IPS-18a (cell line): ENCODE measurements at regions not wholly inside any gene's neighbourhood (a gene's known extent, or its start where the extent isn't known, plus 50 kb on each side); places are given as distances from the start of the nearest gene placed in this dataset.

Source experiments
- H3K27ac ChIP-seq: one replicate; pipeline ENCODE4 v1.5.1; 2013; ENCODE audit warnings: low read length
- H3K27me3 ChIP-seq: one replicate; pipeline ENCODE4 v1.6.1; 2013; ENCODE audit warnings: mild to moderate bottlenecking, low read length; ENCODE audit not compliant: control insufficient read depth, insufficient read depth
- H3K36me3 ChIP-seq: one replicate; pipeline ENCODE4 v1.6.1; 2013; ENCODE audit warnings: low read depth, low read length; ENCODE audit not compliant: control insufficient read depth
- H3K4me1 ChIP-seq: one replicate; pipeline ENCODE4 v1.6.1; 2013; ENCODE audit warnings: low read depth, low read length; ENCODE audit not compliant: control insufficient read depth
- H3K4me3 ChIP-seq: one replicate; pipeline ENCODE4 v1.5.1; 2013; ENCODE audit warnings: low read length
- H3K9ac ChIP-seq: one replicate; pipeline ENCODE4 v1.6.1; 2013; ENCODE audit warnings: mild to moderate bottlenecking, low read length, moderate library complexity
- H3K9me3 ChIP-seq: one replicate; pipeline ENCODE4 v1.6.1; 2013; ENCODE audit warnings: low read depth, low read length; ENCODE audit not compliant: control insufficient read depth

DNA sequence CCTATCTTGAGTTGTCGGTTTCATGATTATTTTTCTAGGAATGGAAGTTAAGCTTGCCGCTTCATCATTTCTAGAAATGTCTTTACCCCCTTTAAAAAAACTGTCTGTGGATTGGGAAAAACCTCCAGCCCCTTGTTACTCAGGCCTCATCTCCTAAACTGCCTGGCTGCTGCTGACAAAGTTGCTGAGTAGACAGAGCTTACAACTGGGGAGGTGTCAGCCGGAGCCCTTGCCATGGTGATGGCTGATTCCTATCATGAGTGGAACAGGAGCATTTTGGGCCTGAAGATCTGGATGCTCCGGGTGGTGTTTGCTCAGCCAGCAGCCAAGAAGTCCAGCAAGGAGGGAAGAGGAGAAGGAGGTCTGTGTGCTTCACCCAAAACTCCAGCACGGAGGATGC, 243.3 kb downstream of the ENGASE start:
- H3K4me3 ChIP-seq, result no peak overlapping the region
- no peaks in the 10 kb centered on the region for H3K9me3 ChIP-seq
- H3K4me1 ChIP-seq, result peaks cover 8% of the 10 kb centered on the region
- H3K36me3 ChIP-seq, result no peaks in the 10 kb centered on the region
- no peak overlapping the region for H3K27ac ChIP-seq
- H3K27me3 ChIP-seq, result no peaks in the 10 kb centered on the region
- H3K9ac ChIP-seq, result no peak overlapping the region

DNA sequence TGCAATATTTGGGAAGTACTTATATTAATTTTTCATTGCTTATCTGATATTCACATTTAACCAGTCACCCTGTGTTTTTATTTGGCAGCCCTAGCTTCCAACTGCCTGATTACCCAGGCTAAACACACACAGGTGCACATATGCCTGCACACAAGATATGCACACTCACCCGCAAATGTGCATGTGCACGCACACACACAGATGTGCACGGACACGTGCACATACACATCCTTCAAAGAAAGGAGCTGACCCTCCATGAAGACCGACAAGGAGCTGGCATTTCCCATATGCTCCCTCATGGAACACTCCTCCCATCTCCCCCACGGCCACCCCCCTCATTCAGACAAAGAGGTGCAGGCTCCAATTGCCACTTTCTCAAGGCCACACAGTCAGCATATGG, 242.2 kb downstream of the ENGASE start:
- Histone ChIP-seq H3K9me3 (no peaks in the 10 kb centered on the region), H3K27me3 (no peaks in the 10 kb centered on the region), H3K27ac (no peak overlapping the region), H3K9ac (no peak overlapping the region), H3K4me1 (peaks cover 8% of the 10 kb centered on the region), H3K36me3 (no peaks in the 10 kb centered on the region), H3K4me3 (no peak overlapping the region)

GRCh38 chr17:79315358-79316105, 240.9 kb downstream of the ENGASE start:
- H3K9me3 ChIP-seq, result no peaks in the 10 kb centered on the region
- H3K36me3 ChIP-seq, result no peaks in the 10 kb centered on the region
- no peak overlapping the region for H3K27ac ChIP-seq
- H3K9ac ChIP-seq, result no peak overlapping the region
- no peaks in the 10 kb centered on the region for H3K27me3 ChIP-seq
- peaks cover 8% of the 10 kb centered on the region for H3K4me1 ChIP-seq
- H3K4me3 ChIP-seq, result no peak overlapping the region

DNA sequence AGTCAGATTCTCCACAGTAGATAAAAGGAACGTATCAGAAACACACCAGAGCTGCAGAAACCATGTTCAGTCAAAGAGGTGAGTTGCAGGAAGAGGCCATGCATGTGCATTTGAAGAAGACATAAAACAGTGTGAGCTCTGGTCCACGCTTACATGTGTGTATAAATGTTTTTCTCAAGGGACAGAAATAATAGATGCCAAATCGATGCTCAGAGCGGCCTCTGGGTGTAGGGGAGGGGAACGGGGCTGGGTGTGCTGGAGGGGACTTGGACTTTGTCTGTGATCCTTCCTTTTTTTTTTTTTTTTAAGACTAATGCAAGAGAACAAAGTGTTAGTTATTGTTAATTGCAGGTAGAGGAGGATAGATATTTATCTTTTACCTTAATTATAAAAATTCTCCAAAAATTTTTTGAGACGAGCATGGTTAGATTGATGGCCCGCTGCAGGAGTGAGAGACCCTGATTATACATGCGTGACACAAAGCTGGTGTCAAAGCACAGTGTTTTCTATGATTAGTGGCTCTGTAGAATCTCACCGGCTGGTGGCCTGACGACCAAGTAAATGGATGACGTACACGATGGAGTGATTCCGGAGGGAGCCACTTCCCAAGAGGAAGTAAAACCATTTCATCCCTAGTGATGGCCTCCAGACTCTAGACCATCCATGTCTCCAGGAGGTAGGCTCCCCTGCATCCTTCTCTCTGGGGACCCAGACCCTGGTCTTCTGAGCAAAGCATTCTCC, 240.2 kb downstream of the ENGASE start:
- Histone ChIP-seq H3K4me1 (peaks cover 8% of the 10 kb centered on the region), H3K4me3 (no peak overlapping the region), H3K27me3 (no peaks in the 10 kb centered on the region), H3K9ac (no peak overlapping the region), H3K36me3 (no peaks in the 10 kb centered on the region), H3K9me3 (no peaks in the 10 kb centered on the region), H3K27ac (no peak overlapping the region)

DNA sequence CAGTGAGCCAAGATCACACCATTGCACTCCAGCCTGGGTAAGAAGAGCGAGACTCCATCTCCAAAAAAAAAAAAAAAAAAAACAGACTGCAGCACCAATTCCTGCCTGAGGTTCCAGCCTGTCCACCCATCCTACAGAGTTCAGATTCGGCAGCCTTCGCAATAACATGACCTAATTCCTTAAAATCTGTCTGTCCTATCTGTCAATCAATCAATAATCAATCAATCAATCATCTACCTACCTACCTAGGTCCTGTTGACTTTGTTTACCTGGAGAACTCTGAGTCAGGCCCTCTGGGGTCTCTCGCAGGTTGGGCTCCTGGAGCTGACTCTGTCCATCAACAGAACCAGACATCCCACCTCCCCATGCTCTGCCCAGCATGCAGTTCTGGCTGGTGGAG, 236.7 kb downstream of the ENGASE start:
- H3K9ac ChIP-seq, result no peak overlapping the region
- H3K9me3 ChIP-seq, result no peaks in the 10 kb centered on the region
- H3K36me3 ChIP-seq, result no peaks in the 10 kb centered on the region
- no peak overlapping the region for H3K27ac ChIP-seq
- H3K4me3 ChIP-seq, result no peak overlapping the region
- peaks cover 8% of the 10 kb centered on the region for H3K4me1 ChIP-seq
- no peaks in the 10 kb centered on the region for H3K27me3 ChIP-seq

GRCh38 chr17:79306424-79307318, 232.0 kb downstream of the ENGASE start:
- H3K27ac ChIP-seq, result no peak overlapping the region
- no peaks in the 10 kb centered on the region for H3K27me3 ChIP-seq
- H3K4me1 ChIP-seq, result no peaks in the 10 kb centered on the region
- no peaks in the 10 kb centered on the region for H3K9me3 ChIP-seq
- no peak overlapping the region for H3K9ac ChIP-seq
- H3K4me3 ChIP-seq, result no peak overlapping the region
- no peaks in the 10 kb centered on the region for H3K36me3 ChIP-seq

DNA sequence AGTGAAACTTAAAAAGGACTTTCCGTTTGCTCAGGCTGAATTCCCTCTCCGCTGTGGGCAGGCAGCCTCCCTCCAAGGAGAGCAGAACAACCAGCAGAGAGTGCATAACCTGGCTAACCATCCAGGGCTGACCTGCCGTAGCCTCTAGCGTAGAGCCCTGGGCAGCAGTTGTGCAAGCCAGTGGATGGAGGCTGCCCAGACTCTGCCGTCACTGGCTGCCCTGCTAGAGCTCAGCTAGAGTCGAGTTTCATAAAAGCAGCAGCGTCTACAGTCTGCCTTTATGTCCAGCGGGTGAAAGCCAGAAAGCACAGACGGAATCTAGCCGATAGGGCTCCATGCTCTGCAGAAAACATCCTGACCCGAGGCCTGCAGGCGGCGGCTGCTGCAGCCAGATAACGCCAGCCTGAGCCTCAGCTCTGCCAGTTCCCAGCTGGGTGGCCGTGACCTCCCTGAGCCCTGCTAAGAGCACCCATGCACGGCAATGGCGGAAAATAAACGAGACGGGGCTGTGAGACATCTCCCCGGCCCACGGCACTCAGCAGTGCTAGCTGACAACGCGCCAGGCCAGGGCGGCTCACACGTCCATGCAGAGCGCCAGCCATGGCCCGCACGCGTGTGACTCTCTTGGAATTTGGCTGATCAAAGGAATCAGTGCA, 231.3 kb downstream of the ENGASE start:
- Histone ChIP-seq H3K4me3 (no peak overlapping the region), H3K4me1 (no peaks in the 10 kb centered on the region), H3K27me3 (no peaks in the 10 kb centered on the region), H3K9ac (no peak overlapping the region), H3K36me3 (no peaks in the 10 kb centered on the region), H3K27ac (no peak overlapping the region), H3K9me3 (no peaks in the 10 kb centered on the region)

DNA sequence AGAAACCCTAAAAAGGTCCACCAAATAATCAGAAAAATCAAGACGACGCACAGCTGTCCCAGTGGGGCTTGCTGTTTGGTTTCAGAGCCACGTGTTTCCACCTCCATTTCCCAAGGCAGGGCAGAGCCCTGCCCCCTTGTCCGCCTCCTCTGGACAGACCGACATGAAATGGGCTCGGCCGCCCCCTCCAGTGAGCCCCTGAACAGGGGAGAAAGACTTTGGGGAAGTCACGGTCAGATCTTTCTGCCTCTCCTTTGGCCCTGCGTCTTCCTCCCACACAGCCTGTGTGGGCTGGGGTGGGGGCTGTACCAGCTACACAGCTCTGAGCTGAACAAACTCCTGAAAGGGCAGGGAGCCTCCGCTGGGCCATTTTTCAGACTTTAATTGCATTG, 230.7 kb downstream of the ENGASE start:
- no peak overlapping the region for H3K27ac ChIP-seq
- H3K27me3 ChIP-seq, result no peaks in the 10 kb centered on the region
- H3K4me1 ChIP-seq, result no peaks in the 10 kb centered on the region
- no peak overlapping the region for H3K4me3 ChIP-seq
- H3K36me3 ChIP-seq, result no peaks in the 10 kb centered on the region
- no peaks in the 10 kb centered on the region for H3K9me3 ChIP-seq
- no peak overlapping the region for H3K9ac ChIP-seq

- Histone ChIP-seq H3K9me3 (no peaks in the 10 kb centered on the region), H3K36me3 (no peaks in the 10 kb centered on the region), H3K4me1 (no peaks in the 10 kb centered on the region), H3K4me3 (no peak overlapping the region), H3K9ac (no peak overlapping the region), H3K27ac (no peak overlapping the region), H3K27me3 (no peaks in the 10 kb centered on the region)
Observed at GRCh38 chr17:79304884-79305283, 230.3 kb downstream of the ENGASE start.

- H3K27ac ChIP-seq, result no peak overlapping the region
- no peak overlapping the region for H3K9ac ChIP-seq
- no peaks in the 10 kb centered on the region for H3K9me3 ChIP-seq
- H3K4me1 ChIP-seq, result no peaks in the 10 kb centered on the region
- H3K27me3 ChIP-seq, result no peaks in the 10 kb centered on the region
- H3K36me3 ChIP-seq, result no peaks in the 10 kb centered on the region
- H3K4me3 ChIP-seq, result no peak overlapping the region
Observed at GRCh38 chr17:79303641-79304205, 229.1 kb downstream of the ENGASE start.

DNA sequence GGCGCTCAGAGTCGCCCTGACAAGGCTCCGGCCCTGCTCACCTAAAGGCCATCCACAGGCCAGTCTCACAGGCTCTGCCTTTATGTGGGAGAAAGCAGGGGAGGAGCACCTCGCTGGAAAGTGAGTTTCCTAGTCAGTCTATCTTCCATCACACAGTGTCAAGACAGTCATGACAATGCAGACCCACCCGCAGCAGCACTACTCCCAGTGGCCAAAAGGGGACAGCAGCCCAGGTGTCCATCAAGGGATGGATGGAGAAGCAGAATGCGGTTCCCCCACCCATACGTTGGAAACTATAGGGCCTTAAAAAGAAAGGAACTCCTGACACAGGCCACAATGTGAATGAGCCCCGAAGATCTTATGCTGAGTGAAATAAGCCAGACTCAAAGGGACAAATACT, 226.8 kb downstream of the ENGASE start:
- Histone ChIP-seq H3K27ac (no peak overlapping the region), H3K27me3 (no peaks in the 10 kb centered on the region)

More for the DNA sequence above, 226.8 kb downstream of the ENGASE start:
- no peak overlapping the region for H3K4me3 ChIP-seq
- H3K9me3 ChIP-seq, result no peaks in the 10 kb centered on the region
- no peaks in the 10 kb centered on the region for H3K4me1 ChIP-seq
- H3K9ac ChIP-seq, result no peak overlapping the region
- no peaks in the 10 kb centered on the region for H3K36me3 ChIP-seq
